ENCODE measurements at regions not wholly inside any gene's neighbourhood (a gene's known extent, or its start where the extent isn't known, plus 50 kb on each side); places are given as distances from the start of the nearest gene placed in this dataset.
A peak's percentile ranks its signal among the peaks of the same experiment; 100 is the strongest.
"Not testable (repeated sequence)": the region's sequence is repeated elsewhere in the genome, so short reads cannot be mapped to it uniquely, and the experiment has no call there.

- DNase-seq: peak; percentile 79
Measured at GRCh38 chr4:60400593-60400992, 799.5 kb upstream of the ADGRL3 start.

DNA sequence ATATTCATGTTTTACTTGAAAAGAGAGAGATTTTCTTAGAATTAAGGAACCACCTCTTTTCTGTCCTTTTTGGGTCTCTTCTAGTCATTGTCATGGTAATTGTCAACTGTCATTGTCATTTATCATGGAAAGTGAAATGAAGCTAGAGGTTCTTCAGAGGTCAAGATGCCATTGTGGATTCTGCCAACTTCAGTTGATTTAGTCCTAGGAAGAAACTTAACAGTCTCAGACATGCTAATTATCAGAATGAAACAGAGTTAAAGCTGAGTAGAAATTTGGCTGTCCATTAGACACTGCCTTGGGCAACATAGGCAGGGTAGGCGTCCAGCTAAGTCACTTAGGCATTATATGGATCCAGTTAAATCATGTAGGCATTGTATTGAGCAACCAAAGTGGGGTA, 796.1 kb upstream of the ADGRL3 start:
- DNase-seq: peak; percentile 61

GRCh38 chr4:60422439-60422838, 777.7 kb upstream of the ADGRL3 start:
- DNase-seq: no peak

DNA sequence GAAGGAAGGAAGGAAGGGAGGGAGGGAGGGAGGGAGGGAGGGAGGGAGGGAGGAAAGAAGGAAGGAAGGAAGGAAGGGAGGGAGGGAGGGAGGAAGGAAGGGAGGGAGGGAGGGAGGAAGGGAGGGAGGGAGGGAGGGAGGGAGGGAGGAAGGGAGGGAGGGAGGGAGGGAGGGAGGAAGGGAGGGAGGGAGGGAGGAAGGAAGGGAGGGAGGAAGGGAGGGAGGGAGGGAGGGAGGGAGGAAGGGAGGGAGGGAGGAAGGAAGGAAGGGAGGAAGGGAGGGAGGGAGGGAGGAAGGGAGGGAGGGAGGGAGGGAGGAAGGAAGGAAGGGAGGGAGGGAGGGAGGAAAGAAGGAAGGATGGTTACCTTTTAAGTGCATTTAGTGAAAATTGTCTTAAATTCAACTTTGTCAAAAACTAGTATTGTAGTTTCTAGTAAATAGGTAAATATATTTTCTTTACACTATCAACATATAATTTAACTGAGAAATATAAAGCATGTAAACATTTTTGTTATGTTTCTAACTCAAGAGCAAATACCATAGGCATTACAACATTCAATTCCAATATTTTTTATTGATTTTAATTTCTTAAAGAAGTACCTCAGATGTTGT, 776.4 kb upstream of the ADGRL3 start:
- DNase-seq: not testable (repeated sequence)

DNA sequence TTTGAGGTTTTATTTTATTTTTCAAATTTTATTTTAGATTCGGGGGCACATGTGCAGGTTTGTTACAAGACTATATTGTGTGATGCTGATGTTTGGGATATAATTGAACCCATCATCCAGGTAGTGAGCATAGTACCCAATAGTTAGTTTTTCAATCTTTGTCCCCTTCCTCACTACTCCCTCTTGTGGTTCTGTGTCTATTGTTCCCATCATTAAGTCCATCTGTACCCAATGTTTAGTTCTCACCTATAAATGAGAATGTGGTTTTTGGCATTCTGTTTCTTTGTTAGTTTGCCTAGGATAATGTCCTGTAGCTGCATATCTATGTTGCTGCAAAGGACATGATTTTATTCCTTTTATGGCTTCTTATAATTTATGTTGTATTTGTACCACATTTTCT, 767.2 kb upstream of the ADGRL3 start:
- DNase-seq: no peak

GRCh38 chr4:60443068-60443467, 757.1 kb upstream of the ADGRL3 start:
- DNase-seq: no peak

- no peak for DNase-seq
Measured at GRCh38 chr4:60443796-60444195, 756.3 kb upstream of the ADGRL3 start.

DNA sequence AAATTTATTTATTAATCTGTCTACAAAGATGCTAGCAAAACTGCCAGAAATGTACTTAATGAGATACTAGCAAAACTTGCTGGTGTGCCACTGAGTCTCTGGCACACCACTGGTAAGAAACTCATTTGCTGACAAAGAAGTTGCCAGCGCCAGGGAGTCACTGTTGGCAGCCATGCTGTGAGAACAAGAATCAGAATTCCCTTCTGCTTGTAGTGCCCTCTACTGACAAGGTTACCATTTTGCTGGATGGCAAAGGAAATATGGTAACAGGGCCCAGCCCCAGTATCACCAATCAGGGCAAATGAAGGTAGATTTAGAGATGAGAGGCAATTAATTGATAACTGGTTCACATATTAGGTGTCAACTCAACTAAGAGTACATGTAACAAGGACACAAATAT, 750.1 kb upstream of the ADGRL3 start:
- no peak for DNase-seq

GRCh38 chr4:60452266-60452665, 747.9 kb upstream of the ADGRL3 start:
- DNase-seq: no peak

- no peak for DNase-seq
Measured at GRCh38 chr4:60455380-60455779, 744.7 kb upstream of the ADGRL3 start.

DNA sequence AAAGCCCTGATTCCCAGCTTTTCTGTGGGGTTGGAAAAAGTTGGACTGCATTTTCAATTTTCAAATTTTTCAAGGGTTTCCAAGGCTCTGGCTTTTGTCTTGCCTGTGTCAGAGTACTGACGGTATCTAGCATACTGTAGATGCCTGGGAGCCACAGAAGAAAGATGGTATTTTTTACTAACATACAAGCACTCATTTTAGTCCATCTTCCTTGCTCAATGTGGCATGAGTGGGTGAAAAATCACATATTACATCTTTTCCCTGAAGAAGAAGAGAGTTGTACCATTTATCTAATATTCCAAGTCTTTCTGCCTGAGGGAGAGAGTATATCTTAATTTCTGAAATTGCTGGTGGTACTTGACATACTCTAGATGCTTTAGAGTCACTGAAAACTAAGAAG, 738.6 kb upstream of the ADGRL3 start:
- no peak for DNase-seq

GRCh38 chr4:60463857-60464502, 736.1 kb upstream of the ADGRL3 start:
- DNase-seq: no peak

- no peak for DNase-seq
Measured at GRCh38 chr4:60482921-60483351, 717.2 kb upstream of the ADGRL3 start.

DNA sequence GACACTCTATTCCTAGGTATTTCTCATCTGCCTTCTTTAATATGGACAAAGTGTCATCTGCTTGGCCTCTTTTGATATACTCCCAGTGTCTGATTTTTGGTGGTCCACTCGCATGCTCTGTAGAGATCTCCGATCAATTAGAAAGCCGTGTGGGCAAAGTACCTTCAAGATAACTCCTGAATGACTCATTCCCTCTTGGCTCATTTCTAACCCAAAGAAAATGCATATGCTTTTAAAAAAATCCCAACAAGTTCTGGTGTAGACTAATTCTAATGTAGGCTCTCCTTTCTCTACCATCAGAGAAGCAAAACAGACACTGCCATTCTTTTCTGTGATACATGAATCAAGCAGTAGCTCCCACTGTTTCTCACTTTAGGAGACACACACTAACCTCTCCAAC, 714.9 kb upstream of the ADGRL3 start:
- DNase-seq: no peak

- DNase-seq: not testable (repeated sequence)
Measured at GRCh38 chr4:60487118-60487761, 712.9 kb upstream of the ADGRL3 start.

GRCh38 chr4:60500810-60501209, 699.3 kb upstream of the ADGRL3 start:
- DNase-seq: peak; percentile 7

- no peak for DNase-seq
Measured at GRCh38 chr4:60502733-60503132, 697.4 kb upstream of the ADGRL3 start.

- no peak for DNase-seq
Measured at GRCh38 chr4:60506061-60506460, 694.1 kb upstream of the ADGRL3 start.

DNA sequence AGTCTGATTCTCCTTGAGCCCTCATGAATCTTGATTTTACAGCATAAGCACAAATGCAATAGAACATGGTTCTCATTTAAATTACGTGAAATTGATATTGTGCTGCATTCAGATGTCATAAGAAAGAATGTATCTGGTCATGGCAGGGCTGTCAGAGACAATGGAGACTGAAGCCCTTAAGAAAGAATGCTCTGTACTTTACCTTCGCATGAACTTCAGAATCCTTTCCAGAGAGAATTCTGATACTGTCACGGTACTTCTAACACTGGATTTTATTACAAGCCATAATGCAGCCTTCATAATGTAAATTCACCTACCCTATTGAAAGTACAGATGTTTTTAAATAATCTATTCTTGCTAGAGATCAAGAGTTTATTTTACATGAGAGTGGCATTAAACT, 677.9 kb upstream of the ADGRL3 start:
- peak; percentile 25 for DNase-seq

DNA sequence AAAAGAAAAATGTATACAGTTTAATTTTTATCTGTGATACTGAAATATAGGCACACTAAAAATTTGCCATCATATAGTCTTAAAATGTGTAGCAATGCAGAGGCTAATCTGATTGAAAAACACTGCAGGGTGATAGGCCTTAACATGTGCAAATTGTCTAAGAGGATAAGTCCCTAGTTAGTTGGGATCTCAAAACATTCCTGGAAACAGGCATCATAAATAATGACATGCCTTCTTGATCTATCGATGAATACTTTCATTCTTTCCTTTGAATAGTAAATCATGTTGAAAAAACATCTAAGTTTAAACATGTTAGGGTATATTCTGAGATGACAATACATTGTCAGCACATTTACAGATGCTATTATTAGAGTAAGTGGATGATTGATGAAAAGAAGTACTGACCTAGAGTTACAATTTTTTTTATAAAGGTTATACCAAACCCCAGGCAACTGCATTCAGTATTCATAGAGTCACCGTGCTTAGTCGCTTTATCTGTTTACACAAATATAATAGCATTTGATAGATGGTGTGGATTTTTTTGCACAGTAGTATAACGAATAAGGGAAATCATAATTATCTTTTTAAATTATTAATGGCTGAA, 668.2 kb upstream of the ADGRL3 start:
- DNase-seq: no peak

DNA sequence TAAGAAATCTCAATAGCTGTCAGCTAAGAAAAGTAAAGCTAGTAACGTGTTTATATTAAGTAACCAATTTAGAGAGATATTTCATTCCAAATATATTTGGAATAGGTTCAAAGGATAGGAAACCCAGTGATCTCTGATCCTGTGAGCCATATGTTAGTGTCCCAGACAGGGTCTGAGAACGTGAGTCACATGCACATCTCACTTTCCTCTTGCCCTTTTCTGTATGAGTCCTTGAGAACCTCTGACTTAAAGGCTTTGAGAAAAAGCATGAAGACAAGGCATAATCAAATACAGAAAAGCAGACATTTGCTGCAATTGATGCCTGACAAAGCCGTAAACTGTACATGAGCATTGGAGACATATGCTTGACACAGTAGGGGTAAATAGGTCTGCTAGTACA, 655.1 kb upstream of the ADGRL3 start:
- DNase-seq: peak; percentile 2

- DNase-seq: peak; percentile 23
Measured at GRCh38 chr4:60562334-60562733, 637.8 kb upstream of the ADGRL3 start.

DNA sequence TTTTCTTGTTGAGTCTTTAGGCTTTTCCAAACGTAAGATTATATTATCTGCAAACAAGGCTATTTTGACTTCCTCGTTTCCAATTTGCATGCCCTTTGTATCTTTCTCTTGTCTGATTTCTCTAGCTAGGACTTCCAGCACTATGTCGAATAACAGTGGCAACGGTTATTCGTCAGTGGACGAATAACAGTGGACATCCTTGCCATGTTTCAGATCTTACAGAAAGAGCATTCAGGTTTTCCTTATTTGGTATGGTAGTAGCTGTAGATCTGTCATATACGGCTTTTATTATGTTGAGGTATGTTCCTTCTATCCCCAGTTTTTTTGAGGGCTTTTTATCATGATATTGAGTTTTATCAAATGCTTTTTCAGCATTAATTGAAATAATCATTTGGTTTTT, 634.6 kb upstream of the ADGRL3 start:
- no peak for DNase-seq

- no peak for DNase-seq
Measured at GRCh38 chr4:60575336-60575735, 624.8 kb upstream of the ADGRL3 start.
